T-helper 1 cell treated with Interleukin-12 subunit alpha and Interleukin-12 subunit beta and Interleukin-4 antibody, amounts not matched to agents 30 μg/mL and 1 μg/mL, for 36 hours (primary cell): ENCODE measurements at regions not wholly inside any gene's neighbourhood (a gene's known extent, or its start where the extent isn't known, plus 50 kb on each side); places are given as distances from the start of the nearest gene placed in this dataset.
"Not testable (repeated sequence)": the region's sequence is repeated elsewhere in the genome, so short reads cannot be mapped to it uniquely, and the experiment has no call there.

Experiments used
- H3K27ac Mint-ChIP-seq: one replicate; pipeline ENCODE4 v1.8.0; 2021; ENCODE audit warnings: mild to moderate bottlenecking, mixed read lengths
- H3K27me3 Mint-ChIP-seq: one replicate; pipeline ENCODE4 v1.8.0; 2021; ENCODE audit warnings: low read depth, mixed read lengths
- H3K36me3 Mint-ChIP-seq: one replicate; pipeline ENCODE4 v1.8.0; 2021; ENCODE audit warnings: low read depth, mixed read lengths
- H3K4me1 Mint-ChIP-seq: one replicate; pipeline ENCODE4 v1.8.0; 2021; ENCODE audit warnings: low read depth, mixed read lengths
- H3K4me3 Mint-ChIP-seq: one replicate; pipeline ENCODE4 v1.8.0; 2021; ENCODE audit warnings: mild to moderate bottlenecking, moderate library complexity, mixed read lengths
- H3K9me3 Mint-ChIP-seq: one replicate; pipeline ENCODE4 v1.8.0; 2021; ENCODE audit warnings: mixed read lengths

GRCh38 chr2:239724851-239725550 lies 300.1 kb downstream of the NDUFA10 start:
- Mint-ChIP-seq H3K4me3 (no peak overlapping the region), H3K4me1 (no peaks in the 10 kb centered on the region), H3K27me3 (no peaks in the 10 kb centered on the region), H3K9me3 (no peaks in the 10 kb centered on the region), H3K27ac (no peak overlapping the region), H3K36me3 (no peaks in the 10 kb centered on the region)

GRCh38 chr2:239724194-239724849 lies 300.8 kb downstream of the NDUFA10 start:
- H3K9me3 Mint-ChIP-seq: no peaks in the 10 kb centered on the region
- no peaks in the 10 kb centered on the region for H3K4me1 Mint-ChIP-seq
- H3K36me3 Mint-ChIP-seq: no peaks in the 10 kb centered on the region
- no peak overlapping the region for H3K4me3 Mint-ChIP-seq
- no peak overlapping the region for H3K27ac Mint-ChIP-seq
- no peaks in the 10 kb centered on the region for H3K27me3 Mint-ChIP-seq

GRCh38 chr2:239723486-239724193 lies 301.5 kb downstream of the NDUFA10 start:
- Mint-ChIP-seq H3K4me1 (no peaks in the 10 kb centered on the region), H3K36me3 (no peaks in the 10 kb centered on the region), H3K27me3 (no peaks in the 10 kb centered on the region), H3K27ac (no peak overlapping the region), H3K4me3 (no peak overlapping the region), H3K9me3 (no peaks in the 10 kb centered on the region)

GRCh38 chr2:239722760-239723470 lies 302.2 kb downstream of the NDUFA10 start:
- Mint-ChIP-seq H3K27me3 (no peaks in the 10 kb centered on the region), H3K4me3 (no peak overlapping the region), H3K36me3 (no peaks in the 10 kb centered on the region), H3K9me3 (no peaks in the 10 kb centered on the region), H3K4me1 (no peaks in the 10 kb centered on the region), H3K27ac (no peak overlapping the region)

- H3K36me3 Mint-ChIP-seq: no peaks in the 10 kb centered on the region
- no peaks in the 10 kb centered on the region for H3K9me3 Mint-ChIP-seq
- H3K4me1 Mint-ChIP-seq: no peaks in the 10 kb centered on the region
- H3K27ac Mint-ChIP-seq: no peak overlapping the region
- no peaks in the 10 kb centered on the region for H3K27me3 Mint-ChIP-seq
- no peak overlapping the region for H3K4me3 Mint-ChIP-seq
These were observed 303.0 kb downstream of the NDUFA10 start for GRCh38 chr2:239721991-239722759.

- no peaks in the 10 kb centered on the region for H3K27me3 Mint-ChIP-seq
- no peaks in the 10 kb centered on the region for H3K36me3 Mint-ChIP-seq
- no peaks in the 10 kb centered on the region for H3K9me3 Mint-ChIP-seq
- no peaks in the 10 kb centered on the region for H3K4me1 Mint-ChIP-seq
- no peak overlapping the region for H3K4me3 Mint-ChIP-seq
- H3K27ac Mint-ChIP-seq: no peak overlapping the region
These were observed 303.6 kb downstream of the NDUFA10 start for GRCh38 chr2:239721531-239721930.

- Mint-ChIP-seq H3K27ac (no peak overlapping the region), H3K9me3 (no peaks in the 10 kb centered on the region), H3K4me1 (no peaks in the 10 kb centered on the region), H3K36me3 (no peaks in the 10 kb centered on the region), H3K27me3 (no peaks in the 10 kb centered on the region), H3K4me3 (no peak overlapping the region)
These were observed 304.5 kb downstream of the NDUFA10 start for GRCh38 chr2:239720361-239721360.

GRCh38 chr2:239719791-239720360 lies 305.3 kb downstream of the NDUFA10 start:
- Mint-ChIP-seq H3K27ac (no peak overlapping the region), H3K4me1 (no peaks in the 10 kb centered on the region), H3K27me3 (no peaks in the 10 kb centered on the region), H3K36me3 (no peaks in the 10 kb centered on the region), H3K4me3 (no peak overlapping the region), H3K9me3 (no peaks in the 10 kb centered on the region)

- not testable (repeated sequence) for H3K9me3 Mint-ChIP-seq, H3K27me3 Mint-ChIP-seq, H3K4me3 Mint-ChIP-seq, H3K36me3 Mint-ChIP-seq, H3K4me1 Mint-ChIP-seq, H3K27ac Mint-ChIP-seq
These were observed 306.2 kb downstream of the NDUFA10 start for GRCh38 chr2:239718991-239719390.

- no peaks in the 10 kb centered on the region for H3K36me3 Mint-ChIP-seq
- no peaks in the 10 kb centered on the region for H3K4me1 Mint-ChIP-seq
- no peaks in the 10 kb centered on the region for H3K27me3 Mint-ChIP-seq
- H3K27ac Mint-ChIP-seq: no peak overlapping the region
- no peak overlapping the region for H3K4me3 Mint-ChIP-seq
- H3K9me3 Mint-ChIP-seq: peaks cover 16% of the 10 kb centered on the region
These were observed 307.4 kb downstream of the NDUFA10 start for GRCh38 chr2:239717706-239718105.

- Mint-ChIP-seq H3K36me3 (no peaks in the 10 kb centered on the region), H3K27me3 (no peaks in the 10 kb centered on the region), H3K4me3 (no peak overlapping the region), H3K27ac (no peak overlapping the region), H3K9me3 (peaks cover 18% of the 10 kb centered on the region), H3K4me1 (no peaks in the 10 kb centered on the region)
These were observed 307.8 kb downstream of the NDUFA10 start for GRCh38 chr2:239717319-239717675.

GRCh38 chr2:239716536-239717318 lies 308.4 kb downstream of the NDUFA10 start:
- no peak overlapping the region for H3K27ac Mint-ChIP-seq
- no peaks in the 10 kb centered on the region for H3K4me1 Mint-ChIP-seq
- H3K9me3 Mint-ChIP-seq: peaks cover 20% of the 10 kb centered on the region
- no peak overlapping the region for H3K4me3 Mint-ChIP-seq
- no peaks in the 10 kb centered on the region for H3K36me3 Mint-ChIP-seq
- no peaks in the 10 kb centered on the region for H3K27me3 Mint-ChIP-seq
